ENCODE measurements at regions not wholly inside any gene's neighbourhood (a gene's known extent, or its start where the extent isn't known, plus 50 kb on each side); places are given as distances from the start of the nearest gene placed in this dataset.

GRCh38 chr2:219914577-219914976 lies 287.1 kb downstream of the SLC4A3 start:
- DNase-seq (ENCODE audit: low spot score), result no peak

GRCh38 chr2:219916281-219916680 lies 288.9 kb downstream of the SLC4A3 start:
- in situ Hi-C loops (cut with MboI; ENCODE audit: low pct_unique_long_range_greater_than_20kb, low sequenced_read_pairs, unreplicated experiment), result no loop called here
- DNase-seq (ENCODE audit: low spot score), result no peak
- TF ChIP-seq, protein P1, sequence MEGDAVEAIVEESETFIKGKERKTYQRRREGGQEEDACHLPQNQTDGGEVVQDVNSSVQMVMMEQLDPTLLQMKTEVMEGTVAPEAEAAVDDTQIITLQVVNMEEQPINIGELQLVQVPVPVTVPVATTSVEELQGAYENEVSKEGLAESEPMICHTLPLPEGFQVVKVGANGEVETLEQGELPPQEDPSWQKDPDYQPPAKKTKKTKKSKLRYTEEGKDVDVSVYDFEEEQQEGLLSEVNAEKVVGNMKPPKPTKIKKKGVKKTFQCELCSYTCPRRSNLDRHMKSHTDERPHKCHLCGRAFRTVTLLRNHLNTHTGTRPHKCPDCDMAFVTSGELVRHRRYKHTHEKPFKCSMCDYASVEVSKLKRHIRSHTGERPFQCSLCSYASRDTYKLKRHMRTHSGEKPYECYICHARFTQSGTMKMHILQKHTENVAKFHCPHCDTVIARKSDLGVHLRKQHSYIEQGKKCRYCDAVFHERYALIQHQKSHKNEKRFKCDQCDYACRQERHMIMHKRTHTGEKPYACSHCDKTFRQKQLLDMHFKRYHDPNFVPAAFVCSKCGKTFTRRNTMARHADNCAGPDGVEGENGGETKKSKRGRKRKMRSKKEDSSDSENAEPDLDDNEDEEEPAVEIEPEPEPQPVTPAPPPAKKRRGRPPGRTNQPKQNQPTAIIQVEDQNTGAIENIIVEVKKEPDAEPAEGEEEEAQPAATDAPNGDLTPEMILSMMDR (IDR thresholded peaks at IDR 0.05; ENCODE audit: extremely low read depth, insufficient read depth, missing control alignments), result no peak

More at GRCh38 chr2:219914577-219914976, 287.1 kb downstream of the SLC4A3 start:
- in situ Hi-C loops (cut with MboI; ENCODE audit: low pct_unique_long_range_greater_than_20kb, low sequenced_read_pairs, unreplicated experiment), result no loop called here
- TF ChIP-seq, protein P1 (IDR thresholded peaks at IDR 0.05; ENCODE audit: extremely low read depth, insufficient read depth, missing control alignments), result no peak

DNA sequence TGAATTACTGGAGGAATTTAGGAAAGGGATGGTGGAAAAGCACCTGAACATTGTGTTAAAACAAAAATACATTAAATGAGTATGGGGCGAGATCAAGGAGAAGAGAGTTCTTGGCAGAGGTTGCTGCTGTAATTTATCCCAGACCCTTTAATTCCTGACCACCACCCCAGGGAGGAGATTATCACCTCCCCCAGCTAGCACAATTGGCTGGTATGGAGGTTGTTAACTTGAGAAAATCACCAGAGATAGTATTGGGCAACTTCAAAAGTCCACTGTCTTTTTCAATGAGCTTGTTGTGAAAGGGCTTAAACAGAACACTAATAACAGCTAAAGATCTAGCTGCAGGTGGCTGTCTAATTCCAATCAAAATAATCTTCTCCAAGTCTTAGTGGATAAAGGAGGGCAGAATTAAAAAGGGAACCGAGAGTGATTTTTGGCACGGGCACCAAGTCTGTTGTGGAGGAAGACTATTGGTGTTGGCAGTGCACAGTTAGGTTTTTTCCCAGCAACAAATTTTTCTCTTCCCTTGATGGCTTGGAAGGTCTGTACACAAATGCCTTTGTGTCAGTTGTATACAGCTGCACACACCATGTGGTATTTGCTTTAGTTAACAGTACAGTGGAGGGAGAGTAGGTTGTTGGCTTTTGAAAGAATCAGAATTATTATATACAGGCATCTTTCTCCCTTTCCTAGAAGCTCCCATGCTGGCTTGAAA lies 289.5 kb downstream of the SLC4A3 start:
- DNase-seq (ENCODE audit: low spot score), result no peak
- in situ Hi-C loops (cut with MboI; ENCODE audit: low pct_unique_long_range_greater_than_20kb, low sequenced_read_pairs, unreplicated experiment), result no loop called here
- TF ChIP-seq, protein P1 (IDR thresholded peaks at IDR 0.05; ENCODE audit: extremely low read depth, insufficient read depth, missing control alignments), result no peak

GRCh38 chr2:219918254-219918653 lies 290.8 kb downstream of the SLC4A3 start:
- TF ChIP-seq, protein P1 (IDR thresholded peaks at IDR 0.05; ENCODE audit: extremely low read depth, insufficient read depth, missing control alignments), result no peak
- DNase-seq (ENCODE audit: low spot score), result no peak
- in situ Hi-C loops (cut with MboI; ENCODE audit: low pct_unique_long_range_greater_than_20kb, low sequenced_read_pairs, unreplicated experiment), result no loop called here

DNA sequence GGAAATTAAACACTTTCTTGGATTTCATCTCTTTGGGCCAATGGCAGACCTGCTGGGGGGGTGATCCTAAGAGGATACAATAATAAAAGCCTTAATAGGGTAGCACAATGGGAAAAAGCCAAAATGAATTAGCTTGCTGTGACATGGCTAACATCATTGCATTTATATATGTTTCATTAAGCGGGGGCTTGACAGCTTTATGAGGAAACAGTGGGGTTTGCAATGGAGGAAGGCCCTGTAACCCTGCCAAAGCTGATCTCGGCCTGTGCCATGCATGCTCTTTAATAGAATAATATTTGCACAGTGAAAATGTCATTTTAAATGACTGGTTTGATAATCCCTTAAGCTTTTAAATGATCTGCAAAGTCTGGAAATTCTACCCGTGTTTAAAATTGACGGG lies 291.5 kb downstream of the SLC4A3 start:
- DNase-seq (ENCODE audit: low spot score), result no peak
- TF ChIP-seq, protein P1 (IDR thresholded peaks at IDR 0.05; ENCODE audit: extremely low read depth, insufficient read depth, missing control alignments), result no peak
- in situ Hi-C loops (cut with MboI; ENCODE audit: low pct_unique_long_range_greater_than_20kb, low sequenced_read_pairs, unreplicated experiment), result no loop called here

GRCh38 chr2:219919506-219919905 lies 292.1 kb downstream of the SLC4A3 start:
- TF ChIP-seq, protein P1 (IDR thresholded peaks at IDR 0.05; ENCODE audit: extremely low read depth, insufficient read depth, missing control alignments), result no peak
- in situ Hi-C loops (cut with MboI; ENCODE audit: low pct_unique_long_range_greater_than_20kb, low sequenced_read_pairs, unreplicated experiment), result no loop called here
- no peak for DNase-seq (ENCODE audit: low spot score)
